H1 (cell line): ENCODE measurements at regions not wholly inside any gene's neighbourhood (a gene's known extent, or its start where the extent isn't known, plus 50 kb on each side); places are given as distances from the start of the nearest gene placed in this dataset.

ENCODE experiments used
- CTCF ChIA-PET: fragments of 300-600 bp; sonication (Branson Sonifier 250); formaldehyde crosslinking; loops from one replicate; lab custom pipeline; 2021; ENCODE audit not compliant: partially characterized antibody; lab: Charles Lee
- POLR2A ChIA-PET: fragments of 300-600 bp; sonication (Branson Sonifier 250); formaldehyde crosslinking; loops from one replicate; lab custom pipeline; 2021; ENCODE audit warnings: inconsistent platforms; ENCODE audit not compliant: partially characterized antibody; lab: Charles Lee
- DNase-seq, 2 experiments: peaks; one replicate each; pipeline versions ENCODE4 v3.0.0 to v3.0.0-alpha.2; 2010 to 2022; ENCODE audit warnings: low spot score in 2 of 2, low read depth in 1 of 2, mixed read lengths in 1 of 2
- FAIRE-seq: peaks from 2 replicates; lab custom pipeline; 2011; peaks lifted over from hg19 to GRCh38; lab: Jason Lieb, UNC
- H2AFZ ChIP-seq: 2 replicates; pipeline ENCODE4 v1.8.1; 2012; ENCODE audit warnings: low read length, inconsistent platforms
- H2AK5ac ChIP-seq: 2 replicates; pipeline ENCODE4 v1.6.1; 2013; ENCODE audit warnings: low read depth, low read length
- H2BK120ac ChIP-seq: replicated peaks from 2 replicates; pipeline ENCODE3; 2013; ENCODE audit warnings: low read depth, low read length, inconsistent platforms
- H2BK12ac ChIP-seq: 2 replicates; pipeline ENCODE4 v1.6.1; 2013; ENCODE audit warnings: low read depth, low read length
- H2BK15ac ChIP-seq: 2 replicates; pipeline ENCODE4 v1.6.1; 2013; ENCODE audit warnings: low read length
- H2BK20ac ChIP-seq: 2 replicates; pipeline ENCODE4 v1.6.1; 2013; ENCODE audit warnings: low read length
- H2BK5ac ChIP-seq: 2 replicates; pipeline ENCODE4 v1.6.1; 2013; ENCODE audit warnings: low read depth, low read length
- H3K14ac ChIP-seq: 2 replicates; pipeline ENCODE4 v1.6.1; 2013; ENCODE audit warnings: inconsistent platforms; ENCODE audit not compliant: insufficient read length
- H3K18ac ChIP-seq: 2 replicates; pipeline ENCODE4 v1.6.1; 2013; ENCODE audit warnings: low read length; ENCODE audit errors: extremely low read depth
- H3K23ac ChIP-seq: 2 replicates; pipeline ENCODE4 v1.6.1; 2013; ENCODE audit warnings: inconsistent platforms; ENCODE audit not compliant: insufficient read length
- H3K23me2 ChIP-seq: 2 replicates; pipeline ENCODE4 v1.6.1; 2013; ENCODE audit warnings: low read depth, low read length
- H3K27ac ChIP-seq: 2 replicates; pipeline ENCODE4 v1.6.1; 2011; ENCODE audit warnings: low read depth, low read length, inconsistent platforms
- H3K27me3 ChIP-seq, 4 experiments: replicated peaks in 1 of 4; 1 replicate in 1 of 4; 2 replicates in 3 of 4; pipeline versions ENCODE4 v1.6.1 to v1.8.1; 2011 to 2013; ENCODE audit warnings: low read length in 3 of 4, mild to moderate bottlenecking in 3 of 4, inconsistent platforms in 2 of 4, mixed read lengths in 2 of 4, moderate library complexity in 1 of 4; ENCODE audit not compliant: control insufficient read depth in 3 of 4, insufficient read depth in 3 of 4; ENCODE audit errors: extremely low read depth in 1 of 4
- H3K36me3 ChIP-seq, 4 experiments: 2 replicates each; pipeline versions ENCODE4 v1.6.1 to v1.8.1; 2011 to 2013; ENCODE audit warnings: mild to moderate bottlenecking in 4 of 4, low read length in 3 of 4, moderate library complexity in 2 of 4, control low read depth in 1 of 4, inconsistent platforms in 1 of 4; ENCODE audit not compliant: insufficient read depth in 4 of 4, control insufficient read depth in 2 of 4
- H3K4ac ChIP-seq: replicated peaks from 2 replicates; pipeline ENCODE3; 2013; ENCODE audit warnings: low read length, low read depth, mixed read lengths, inconsistent platforms; ENCODE audit not compliant: insufficient read length
- H3K4me1 ChIP-seq, 4 experiments: replicated peaks in 1 of 4; 1 replicate in 1 of 4; 2 replicates in 3 of 4; pipeline versions ENCODE4 v1.6.1 to v1.8.1; 2011 to 2013; ENCODE audit warnings: low read length in 3 of 4, inconsistent platforms in 2 of 4, mixed read lengths in 1 of 4; ENCODE audit not compliant: insufficient read depth in 4 of 4, control insufficient read depth in 3 of 4
- H3K4me2 ChIP-seq, 2 experiments: 2 replicates each; pipeline versions ENCODE4 v1.6.1 to v1.8.1; 2011 to 2013; ENCODE audit warnings: low read depth in 2 of 2, low read length in 2 of 2, control low read depth in 1 of 2, inconsistent platforms in 1 of 2, mild to moderate bottlenecking in 1 of 2; ENCODE audit not compliant: insufficient read depth in 1 of 2
- H3K4me3 ChIP-seq, 4 experiments: fragments of 200-600, 300-600 bp in 1 of 4; sonication (generic), shearing (Covaris generic), sonication (Bioruptor Twin) in 1 of 4; 2 replicates each; pipeline versions ENCODE4 v1.5.1 to v1.8.1; 2011 to 2016; ENCODE audit warnings: low read length in 4 of 4, low read depth in 3 of 4, control low read depth in 2 of 4, inconsistent platforms in 2 of 4, mild to moderate bottlenecking in 2 of 4, mixed read lengths in 1 of 4, moderate library complexity in 1 of 4; ENCODE audit not compliant: insufficient read depth in 2 of 4; ENCODE audit errors: extremely low read depth in 1 of 4
- H3K56ac ChIP-seq: replicated peaks from 2 replicates; pipeline ENCODE3; 2013; ENCODE audit warnings: low read depth, mild to moderate bottlenecking, mixed read lengths, low read length, inconsistent platforms; ENCODE audit not compliant: insufficient read length
- H3K79me1 ChIP-seq: 2 replicates; pipeline ENCODE4 v1.6.1; 2013; ENCODE audit warnings: low read depth, low read length, control low read depth
- H3K79me2 ChIP-seq, 2 experiments: 2 replicates each; pipeline versions ENCODE4 v1.6.1 to v1.8.1; 2012 to 2013; ENCODE audit warnings: low read length in 2 of 2, mild to moderate bottlenecking in 2 of 2, inconsistent platforms in 1 of 2; ENCODE audit not compliant: insufficient read depth in 2 of 2, control insufficient read depth in 1 of 2
- H3K9ac ChIP-seq, 4 experiments: replicated peaks in 1 of 4; 1 replicate in 1 of 4; 2 replicates in 3 of 4; pipeline versions ENCODE4 v1.6.1 to v1.8.1; 2011 to 2013; ENCODE audit warnings: low read depth in 3 of 4, low read length in 3 of 4, control low read depth in 2 of 4, mild to moderate bottlenecking in 2 of 4, moderate library complexity in 2 of 4, inconsistent platforms in 1 of 4; ENCODE audit errors: extremely low read depth in 1 of 4
- H3K9me3 ChIP-seq, 2 experiments: 2 replicates each; pipeline versions ENCODE4 v1.6.1 to v1.8.1; 2012 to 2013; ENCODE audit warnings: mild to moderate bottlenecking in 2 of 2, moderate library complexity in 2 of 2, control low read depth in 1 of 2, inconsistent platforms in 1 of 2, low read depth in 1 of 2, low read length in 1 of 2, mixed read lengths in 1 of 2; ENCODE audit not compliant: insufficient read depth in 2 of 2
- H4K20me1 ChIP-seq, 2 experiments: replicated peaks in 1 of 2; 2 replicates each; pipeline versions ENCODE3 to v1.8.1; 2011 to 2013; ENCODE audit warnings: inconsistent platforms in 2 of 2, low read length in 2 of 2, mild to moderate bottlenecking in 1 of 2; ENCODE audit not compliant: insufficient read depth in 2 of 2, control insufficient read depth in 1 of 2
- H4K5ac ChIP-seq: 2 replicates; pipeline ENCODE4 v1.6.1; 2013; ENCODE audit warnings: low read length, low read depth, mixed read lengths, inconsistent platforms; ENCODE audit not compliant: insufficient read length
- H4K8ac ChIP-seq: 2 replicates; pipeline ENCODE4 v1.8.0; 2013; ENCODE audit warnings: mild to moderate bottlenecking, moderate library complexity, low read length, inconsistent platforms; ENCODE audit not compliant: insufficient read depth; ENCODE audit errors: extremely low read depth
- H4K91ac ChIP-seq: replicated peaks from 2 replicates; pipeline ENCODE3; 2013; ENCODE audit warnings: low read length, mixed read lengths, inconsistent platforms; ENCODE audit not compliant: insufficient read length
- BRCA1 ChIP-seq: IDR thresholded peaks from 2 replicates; pipeline ENCODE4 v1.6.1; 2012; ENCODE audit warnings: low read depth, low read length, improper control_type of control experiment
- CBX8 ChIP-seq: fragments of 300-800, 300-1000 bp; sonication (generic); IDR thresholded peaks from 2 replicates; pipeline ENCODE4 v1.7.1; 2016; ENCODE audit warnings: low read depth, low read length, borderline replicate concordance
- EGR1 ChIP-seq: IDR thresholded peaks from 2 replicates; pipeline ENCODE4 v1.6.1; 2011; ENCODE audit warnings: low read depth, low read length, borderline replicate concordance
- HDAC6 ChIP-seq: IDR thresholded peaks from one replicate; pipeline ENCODE4 v1.7.1; 2012; ENCODE audit warnings: low read depth, mild to moderate bottlenecking, inconsistent platforms, low read length, moderate library complexity
- MAFK ChIP-seq: IDR thresholded peaks from 2 replicates; pipeline ENCODE4 v1.6.1; 2012; ENCODE audit warnings: low read depth, mild to moderate bottlenecking, improper control_type of control experiment, low read length
- NRF1 ChIP-seq: IDR thresholded peaks from 2 replicates; pipeline ENCODE4 v1.6.1; 2011; ENCODE audit warnings: mild to moderate bottlenecking, low read depth, low read length, improper control_type of control experiment
- POLR2A ChIP-seq, 2 experiments: IDR thresholded peaks; 1 replicate in 1 of 2; 2 replicates in 1 of 2; pipeline ENCODE4 v1.6.1; 2011; ENCODE audit warnings: low read depth in 2 of 2, low read length in 2 of 2, mild to moderate bottlenecking in 2 of 2; ENCODE audit errors: control extremely low read depth in 1 of 2
- POLR2AphosphoS5 ChIP-seq: IDR thresholded peaks from 2 replicates; pipeline ENCODE4 v1.6.1; 2011; ENCODE audit warnings: low read depth, low read length
- SRF ChIP-seq: IDR thresholded peaks from 2 replicates; pipeline ENCODE4 v1.6.1; 2011; ENCODE audit warnings: mild to moderate bottlenecking, low read depth, low read length, moderate library complexity
- YY1 ChIP-seq: IDR thresholded peaks from 2 replicates; pipeline ENCODE4 v1.6.1; 2011; ENCODE audit warnings: low read depth, mild to moderate bottlenecking, low read length
- TF ChIP-seq, protein P1 (sequence below), 3 experiments: IDR thresholded peaks; 1 replicate in 2 of 3; 2 replicates in 1 of 3; pipeline versions ENCODE4 v1.5.1 to v1.6.1; 2011; ENCODE audit warnings: low read length in 3 of 3, mild to moderate bottlenecking in 3 of 3, inconsistent platforms in 2 of 3, low read depth in 1 of 3, moderate library complexity in 1 of 3; ENCODE audit not compliant: insufficient read depth in 1 of 3; ENCODE audit errors: control extremely low read depth in 1 of 3
- TF ChIP-seq, protein P2 (sequence below): IDR thresholded peaks from 2 replicates; pipeline ENCODE4 v1.6.1; 2012; ENCODE audit warnings: inconsistent platforms
- TF ChIP-seq, protein P3 (sequence below): IDR thresholded peaks from 2 replicates; pipeline ENCODE4 v1.6.1; 2011; ENCODE audit warnings: low read depth, mild to moderate bottlenecking, low read length; ENCODE audit not compliant: insufficient read depth

DNA sequence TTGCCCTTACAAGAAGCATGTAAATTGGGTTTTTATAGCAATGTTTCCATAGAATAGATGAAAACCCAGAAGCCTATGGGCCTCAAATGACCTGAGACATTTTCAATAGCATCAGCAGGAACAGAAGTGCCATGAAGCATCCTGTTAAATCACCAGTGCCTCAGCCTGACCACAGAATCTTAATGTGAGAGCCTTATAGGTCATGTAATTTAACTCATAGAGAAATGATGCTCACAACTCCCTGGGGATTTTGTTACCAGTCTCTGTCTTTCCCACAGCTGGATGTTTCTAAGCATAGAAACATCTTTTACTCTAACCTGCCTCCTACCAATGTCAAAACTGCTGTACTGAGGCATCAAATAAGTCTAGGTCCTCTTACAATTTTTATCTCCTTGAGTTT is 295.8 kb upstream of the ACVR2A start:
- H4K8ac ChIP-seq: no peak overlapping the region
- H3K9me3 ChIP-seq: no peaks in the 10 kb centered on the region; a peak in 1 of 4 replicates
- H3K79me1 ChIP-seq: no peaks in the 10 kb centered on the region
- POLR2A ChIA-PET: no interaction called here
- no peak overlapping the region for H3K14ac ChIP-seq
- FAIRE-seq (no peak), DNase-seq (no peak)
- no peaks in the 10 kb centered on the region for H3K23me2 ChIP-seq
- H2BK20ac ChIP-seq: no peak overlapping the region
- no peak overlapping the region for H3K27ac ChIP-seq
- H3K4me2 ChIP-seq: no peak overlapping the region
- no peaks in the 10 kb centered on the region for H3K79me2 ChIP-seq
- H3K18ac ChIP-seq: no peak overlapping the region
- H3K23ac ChIP-seq: no peak overlapping the region
- no peak overlapping the region for H2AK5ac ChIP-seq
- H4K91ac ChIP-seq: no peak overlapping the region
- H2BK15ac ChIP-seq: no peak overlapping the region
- no peaks in the 10 kb centered on the region for H3K4me1 ChIP-seq
- H3K4me3 ChIP-seq: no peak overlapping the region
- no peak overlapping the region for H2BK12ac ChIP-seq
- H4K5ac ChIP-seq: no peak overlapping the region
- CTCF ChIA-PET: no interaction called here
- no peak overlapping the region for H3K9ac ChIP-seq
- no peak overlapping the region for H3K56ac ChIP-seq
- H3K36me3 ChIP-seq: no peaks in the 10 kb centered on the region
- H3K4ac ChIP-seq: no peak overlapping the region
- H4K20me1 ChIP-seq: no peaks in the 10 kb centered on the region
- H2AFZ ChIP-seq: no peak overlapping the region
- no peak overlapping the region for H2BK120ac ChIP-seq
- no peaks in the 10 kb centered on the region for H3K27me3 ChIP-seq
- no peak overlapping the region for H2BK5ac ChIP-seq
- TF ChIP-seq YY1 (no peak), NRF1 (no peak), CBX8 (no peak), MAFK (no peak), HDAC6 (no peak), EGR1 (no peak), SRF (no peak), BRCA1 (no peak), POLR2AphosphoS5 (no peak), POLR2A (IDR thresholded peaks at IDR 0.05; ENCODE audit: control extremely low read depth in 1 of 2, low read depth in 2 of 2, low read length in 2 of 2) (no peak)
- TF ChIP-seq, protein P1, sequence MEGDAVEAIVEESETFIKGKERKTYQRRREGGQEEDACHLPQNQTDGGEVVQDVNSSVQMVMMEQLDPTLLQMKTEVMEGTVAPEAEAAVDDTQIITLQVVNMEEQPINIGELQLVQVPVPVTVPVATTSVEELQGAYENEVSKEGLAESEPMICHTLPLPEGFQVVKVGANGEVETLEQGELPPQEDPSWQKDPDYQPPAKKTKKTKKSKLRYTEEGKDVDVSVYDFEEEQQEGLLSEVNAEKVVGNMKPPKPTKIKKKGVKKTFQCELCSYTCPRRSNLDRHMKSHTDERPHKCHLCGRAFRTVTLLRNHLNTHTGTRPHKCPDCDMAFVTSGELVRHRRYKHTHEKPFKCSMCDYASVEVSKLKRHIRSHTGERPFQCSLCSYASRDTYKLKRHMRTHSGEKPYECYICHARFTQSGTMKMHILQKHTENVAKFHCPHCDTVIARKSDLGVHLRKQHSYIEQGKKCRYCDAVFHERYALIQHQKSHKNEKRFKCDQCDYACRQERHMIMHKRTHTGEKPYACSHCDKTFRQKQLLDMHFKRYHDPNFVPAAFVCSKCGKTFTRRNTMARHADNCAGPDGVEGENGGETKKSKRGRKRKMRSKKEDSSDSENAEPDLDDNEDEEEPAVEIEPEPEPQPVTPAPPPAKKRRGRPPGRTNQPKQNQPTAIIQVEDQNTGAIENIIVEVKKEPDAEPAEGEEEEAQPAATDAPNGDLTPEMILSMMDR (IDR thresholded peaks at IDR 0.05; ENCODE audit: control extremely low read depth in 1 of 3, insufficient read depth in 1 of 3, low read depth in 1 of 3, low read length in 3 of 3): no peak
- TF ChIP-seq, protein P2, sequence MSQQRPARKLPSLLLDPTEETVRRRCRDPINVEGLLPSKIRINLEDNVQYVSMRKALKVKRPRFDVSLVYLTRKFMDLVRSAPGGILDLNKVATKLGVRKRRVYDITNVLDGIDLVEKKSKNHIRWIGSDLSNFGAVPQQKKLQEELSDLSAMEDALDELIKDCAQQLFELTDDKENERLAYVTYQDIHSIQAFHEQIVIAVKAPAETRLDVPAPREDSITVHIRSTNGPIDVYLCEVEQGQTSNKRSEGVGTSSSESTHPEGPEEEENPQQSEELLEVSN: no peak
- TF ChIP-seq, protein P3, sequence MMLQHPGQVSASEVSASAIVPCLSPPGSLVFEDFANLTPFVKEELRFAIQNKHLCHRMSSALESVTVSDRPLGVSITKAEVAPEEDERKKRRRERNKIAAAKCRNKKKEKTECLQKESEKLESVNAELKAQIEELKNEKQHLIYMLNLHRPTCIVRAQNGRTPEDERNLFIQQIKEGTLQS: no peak
